PFSK-1 (cell line): ENCODE measurements at regions not wholly inside any gene's neighbourhood (a gene's known extent, or its start where the extent isn't known, plus 50 kb on each side); places are given as distances from the start of the nearest gene placed in this dataset.

Source experiments
- SIN3A ChIP-seq: IDR thresholded peaks from 2 replicates; pipeline ENCODE4 v1.6.1; 2012; ENCODE audit warnings: mild to moderate bottlenecking, low read length, moderate library complexity, borderline replicate concordance; ENCODE audit not compliant: insufficient read depth
- TAF1 ChIP-seq: IDR thresholded peaks from 2 replicates; pipeline ENCODE4 v1.6.1; 2012; ENCODE audit warnings: low read length, control low read depth, borderline replicate concordance; ENCODE audit not compliant: insufficient read depth
- TF ChIP-seq, protein P1 (sequence below), 2 experiments: IDR thresholded peaks; 2 replicates each; pipeline versions ENCODE4 v1.6.1 to v1.8.0; 2011 to 2012; ENCODE audit warnings: low read depth in 2 of 2, low read length in 2 of 2, control low read depth in 1 of 2, inconsistent platforms in 1 of 2, mild to moderate bottlenecking in 1 of 2, moderate library complexity in 1 of 2; ENCODE audit not compliant: insufficient read depth in 1 of 2

- TF ChIP-seq TAF1 (no peak), SIN3A (no peak)
- TF ChIP-seq, protein P1, sequence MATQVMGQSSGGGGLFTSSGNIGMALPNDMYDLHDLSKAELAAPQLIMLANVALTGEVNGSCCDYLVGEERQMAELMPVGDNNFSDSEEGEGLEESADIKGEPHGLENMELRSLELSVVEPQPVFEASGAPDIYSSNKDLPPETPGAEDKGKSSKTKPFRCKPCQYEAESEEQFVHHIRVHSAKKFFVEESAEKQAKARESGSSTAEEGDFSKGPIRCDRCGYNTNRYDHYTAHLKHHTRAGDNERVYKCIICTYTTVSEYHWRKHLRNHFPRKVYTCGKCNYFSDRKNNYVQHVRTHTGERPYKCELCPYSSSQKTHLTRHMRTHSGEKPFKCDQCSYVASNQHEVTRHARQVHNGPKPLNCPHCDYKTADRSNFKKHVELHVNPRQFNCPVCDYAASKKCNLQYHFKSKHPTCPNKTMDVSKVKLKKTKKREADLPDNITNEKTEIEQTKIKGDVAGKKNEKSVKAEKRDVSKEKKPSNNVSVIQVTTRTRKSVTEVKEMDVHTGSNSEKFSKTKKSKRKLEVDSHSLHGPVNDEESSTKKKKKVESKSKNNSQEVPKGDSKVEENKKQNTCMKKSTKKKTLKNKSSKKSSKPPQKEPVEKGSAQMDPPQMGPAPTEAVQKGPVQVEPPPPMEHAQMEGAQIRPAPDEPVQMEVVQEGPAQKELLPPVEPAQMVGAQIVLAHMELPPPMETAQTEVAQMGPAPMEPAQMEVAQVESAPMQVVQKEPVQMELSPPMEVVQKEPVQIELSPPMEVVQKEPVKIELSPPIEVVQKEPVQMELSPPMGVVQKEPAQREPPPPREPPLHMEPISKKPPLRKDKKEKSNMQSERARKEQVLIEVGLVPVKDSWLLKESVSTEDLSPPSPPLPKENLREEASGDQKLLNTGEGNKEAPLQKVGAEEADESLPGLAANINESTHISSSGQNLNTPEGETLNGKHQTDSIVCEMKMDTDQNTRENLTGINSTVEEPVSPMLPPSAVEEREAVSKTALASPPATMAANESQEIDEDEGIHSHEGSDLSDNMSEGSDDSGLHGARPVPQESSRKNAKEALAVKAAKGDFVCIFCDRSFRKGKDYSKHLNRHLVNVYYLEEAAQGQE (IDR thresholded peaks at IDR 0.05; ENCODE audit: insufficient read depth in 1 of 2, low read depth in 2 of 2, low read length in 2 of 2): no peak
These were observed 65.5 kb downstream of the KCNE4 start for GRCh38 chr2:223117533-223117932.
